Common myeloid progenitor, CD34-positive (primary cell): ENCODE measurements at regions not wholly inside any gene's neighbourhood (a gene's known extent, or its start where the extent isn't known, plus 50 kb on each side); places are given as distances from the start of the nearest gene placed in this dataset.

Experiments used
- CTCF ChIA-PET: fragments of 350-600 bp; sonication (Branson Sonifier 250); formaldehyde crosslinking; loops from one replicate; lab custom pipeline; 2021; ENCODE audit warnings: antibody characterized with exemption; lab: Charles Lee
- POLR2A ChIA-PET: fragments of 350-600 bp; sonication (Branson Sonifier 250); formaldehyde crosslinking; loops from one replicate; lab custom pipeline; 2021; ENCODE audit warnings: antibody characterized with exemption; lab: Charles Lee
- DNase-seq, 3 donors: peaks; one replicate each; pipeline versions ENCODE4 v3.0.0 to v3.0.0-alpha.2; 2013
- H3K27ac ChIP-seq, 2 experiments: 1 replicate in 1 of 2; 2 replicates in 1 of 2; pipeline ENCODE4 v1.7.0; 2013; ENCODE audit warnings: inconsistent platforms in 2 of 2, low read length in 2 of 2, mild to moderate bottlenecking in 2 of 2, low read depth in 1 of 2, moderate library complexity in 1 of 2; ENCODE audit not compliant: severe bottlenecking in 2 of 2, insufficient read depth in 1 of 2, poor library complexity in 1 of 2
- H3K27me3 ChIP-seq, 5 experiments: replicated peaks in 2 of 5; 1 replicate in 3 of 5; 2 replicates in 2 of 5; pipeline versions ENCODE4 v1.6.1 to v1.7.0; 2013; ENCODE audit warnings: low read length in 4 of 5, mild to moderate bottlenecking in 2 of 5, moderate library complexity in 2 of 5, inconsistent platforms in 1 of 5; ENCODE audit not compliant: insufficient read depth in 5 of 5, control insufficient read depth in 4 of 5
- H3K36me3 ChIP-seq, 4 experiments: 1 replicate in 2 of 4; 2 replicates in 2 of 4; pipeline versions ENCODE4 v1.6.1 to v1.7.0; 2013; ENCODE audit warnings: low read length in 3 of 4, control low read depth in 1 of 4, mild to moderate bottlenecking in 1 of 4; ENCODE audit not compliant: control insufficient read depth in 4 of 4, insufficient read depth in 4 of 4
- H3K4me1 ChIP-seq, 4 experiments: 1 replicate in 3 of 4; 2 replicates in 1 of 4; pipeline versions ENCODE4 v1.6.1 to v1.7.1; 2013; ENCODE audit warnings: low read length in 3 of 4, mild to moderate bottlenecking in 3 of 4, control low read depth in 1 of 4, inconsistent platforms in 1 of 4, moderate library complexity in 1 of 4; ENCODE audit not compliant: control insufficient read depth in 4 of 4, insufficient read depth in 4 of 4; ENCODE audit errors: control extremely low read depth in 1 of 4
- H3K4me3 ChIP-seq, 7 experiments: 1 replicate in 4 of 7; 2 replicates in 3 of 7; pipeline versions ENCODE4 v1.5.1 to v1.7.0; 2013; ENCODE audit warnings: mild to moderate bottlenecking in 7 of 7, low read length in 6 of 7, moderate library complexity in 6 of 7, inconsistent platforms in 2 of 7, low read depth in 2 of 7, control low read depth in 1 of 7; ENCODE audit not compliant: insufficient read depth in 4 of 7, control insufficient read depth in 1 of 7; ENCODE audit errors: extremely low read depth in 1 of 7
- H3K9me3 ChIP-seq, 5 experiments: 1 replicate in 4 of 5; 2 replicates in 1 of 5; pipeline versions ENCODE4 v1.6.1 to v1.7.1; 2013; ENCODE audit warnings: low read length in 4 of 5, mild to moderate bottlenecking in 2 of 5, inconsistent platforms in 1 of 5, low read depth in 1 of 5, moderate library complexity in 1 of 5; ENCODE audit not compliant: control insufficient read depth in 4 of 5, insufficient read depth in 2 of 5; ENCODE audit errors: control extremely low read depth in 1 of 5
- WGBS: methylation state at CpG from one replicate; pipeline ENCODE4 v1.1.5; 2013; ENCODE audit not compliant: insufficient coverage; 5-methylcytosine and 5-hydroxymethylcytosine counted together

- CTCF ChIA-PET, result interaction anchor here (0.7 to 1.1 kb wide), 2 partner anchors 39 to 300 kb away, joined by 3 read pairs; no protein-coding TSS in a partner anchor
- H3K9me3 ChIP-seq, result no peaks in the 10 kb centered on the region
- POLR2A ChIA-PET, result no interaction called here
- H3K36me3 ChIP-seq, result no peaks in the 10 kb centered on the region
- H3K27me3 ChIP-seq, result no peaks in the 10 kb centered on the region
- no CpG with 5 or more reads among the region's 1 CpG for WGBS
- no peak overlapping the region for H3K27ac ChIP-seq
- H3K4me3 ChIP-seq, result no peak overlapping the region
- no peaks in the 10 kb centered on the region for H3K4me1 ChIP-seq
- no peak for DNase-seq
Observed at GRCh38 chr5:162786234-162786633, 651.2 kb upstream of the CCNG1 start.

GRCh38 chr5:162796507-162796906, 640.9 kb upstream of the CCNG1 start:
- H3K4me1 ChIP-seq, result no peaks in the 10 kb centered on the region
- H3K4me3 ChIP-seq, result no peak overlapping the region
- no peak for DNase-seq
- H3K27ac ChIP-seq, result no peak overlapping the region
- WGBS, result 67% methylated on average over 1 of the region's 3 CpGs
- H3K9me3 ChIP-seq, result no peaks in the 10 kb centered on the region
- H3K27me3 ChIP-seq, result no peaks in the 10 kb centered on the region
- no peaks in the 10 kb centered on the region for H3K36me3 ChIP-seq
- ChIA-PET CTCF (no interaction called here), POLR2A (no interaction called here)

- no peak for DNase-seq
- Histone ChIP-seq H3K27me3 (no peaks in the 10 kb centered on the region), H3K27ac (no peak overlapping the region), H3K4me3 (no peak overlapping the region), H3K9me3 (no peaks in the 10 kb centered on the region), H3K4me1 (no peaks in the 10 kb centered on the region), H3K36me3 (no peaks in the 10 kb centered on the region)
- ChIA-PET CTCF (no interaction called here), POLR2A (no interaction called here)
- WGBS, result no CpG with 5 or more reads among the region's 1 CpG
Observed at GRCh38 chr5:162800301-162800700, 637.1 kb upstream of the CCNG1 start.

GRCh38 chr5:162801235-162801634, 636.2 kb upstream of the CCNG1 start:
- DNase-seq, result no peak
- no CpG with 5 or more reads among the region's 1 CpG for WGBS
- Histone ChIP-seq H3K27me3 (no peaks in the 10 kb centered on the region), H3K4me3 (no peak overlapping the region), H3K9me3 (no peaks in the 10 kb centered on the region), H3K27ac (no peak overlapping the region), H3K36me3 (no peaks in the 10 kb centered on the region), H3K4me1 (no peaks in the 10 kb centered on the region)
- ChIA-PET CTCF (no interaction called here), POLR2A (no interaction called here)

GRCh38 chr5:162806195-162806594, 631.2 kb upstream of the CCNG1 start:
- ChIA-PET CTCF (no interaction called here), POLR2A (no interaction called here)
- 100% methylated on average over 1 of the region's 2 CpGs for WGBS

DNA sequence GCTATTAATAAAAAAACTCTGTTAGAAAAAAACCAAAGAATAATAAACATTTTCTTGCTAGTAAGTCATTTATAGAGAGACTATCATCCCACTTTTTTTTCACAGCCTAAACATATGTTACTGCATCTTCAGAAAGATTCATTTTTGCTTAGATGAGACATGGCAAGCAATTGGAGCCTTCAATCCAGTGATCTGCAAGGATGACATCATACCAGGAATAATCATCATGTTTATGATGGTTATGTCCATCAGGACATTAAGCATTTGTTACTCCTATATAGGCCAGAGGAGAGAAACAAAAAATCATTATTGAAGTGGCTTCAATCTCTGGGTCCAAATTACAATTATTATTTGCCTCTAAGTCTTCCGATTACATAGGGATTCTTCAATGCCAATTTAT, 626.3 kb upstream of the CCNG1 start:
- CTCF ChIA-PET, result no interaction called here
- H3K36me3 ChIP-seq, result no peaks in the 10 kb centered on the region
- no peak for DNase-seq
- no peak overlapping the region for H3K4me3 ChIP-seq
- H3K9me3 ChIP-seq, result no peaks in the 10 kb centered on the region
- POLR2A ChIA-PET, result no interaction called here
- no peak overlapping the region for H3K27ac ChIP-seq
- WGBS, result no CpG with 5 or more reads among the region's 1 CpG
- no peaks in the 10 kb centered on the region for H3K4me1 ChIP-seq
- H3K27me3 ChIP-seq, result no peaks in the 10 kb centered on the region

More at GRCh38 chr5:162806195-162806594, 631.2 kb upstream of the CCNG1 start:
- no peak for DNase-seq
- Histone ChIP-seq H3K4me3 (no peak overlapping the region), H3K27me3 (no peaks in the 10 kb centered on the region), H3K36me3 (no peaks in the 10 kb centered on the region), H3K9me3 (no peaks in the 10 kb centered on the region), H3K27ac (no peak overlapping the region), H3K4me1 (no peaks in the 10 kb centered on the region)

DNA sequence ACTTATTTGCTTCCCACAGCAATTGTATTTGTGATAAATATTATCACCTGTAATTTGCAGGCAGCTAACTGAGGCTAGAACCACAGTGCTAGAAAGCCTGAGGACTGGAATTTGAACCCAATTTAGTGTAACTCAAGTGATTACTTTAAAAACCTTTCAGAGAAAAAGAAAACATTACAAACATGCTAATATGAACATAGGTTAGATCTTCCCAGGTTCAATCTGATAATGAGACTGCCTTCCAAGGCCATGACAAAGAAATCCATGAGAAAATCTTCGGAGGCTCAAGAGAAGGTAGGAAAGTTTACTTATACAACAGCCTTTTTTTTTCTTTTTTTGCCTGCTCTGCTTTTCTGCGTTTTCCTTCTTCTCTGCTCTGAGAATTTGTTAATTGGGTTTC, 620.6 kb upstream of the CCNG1 start:
- H3K4me3 ChIP-seq, result no peak overlapping the region
- no peaks in the 10 kb centered on the region for H3K27me3 ChIP-seq
- H3K27ac ChIP-seq, result no peak overlapping the region
- H3K4me1 ChIP-seq, result no peaks in the 10 kb centered on the region
- no peaks in the 10 kb centered on the region for H3K36me3 ChIP-seq
- H3K9me3 ChIP-seq, result no peaks in the 10 kb centered on the region
- DNase-seq, result no peak
- POLR2A ChIA-PET, result no interaction called here
- CTCF ChIA-PET, result interaction anchor here (0.6 kb wide), 1 partner anchor 1968 kb away, joined by 3 read pairs; no protein-coding TSS in a partner anchor
- WGBS, result no CpG with 5 or more reads among the region's 2 CpGs
